Large intestine (tissue), 3 donors: ENCODE measurements at regions not wholly inside any gene's neighbourhood (a gene's known extent, or its start where the extent isn't known, plus 50 kb on each side); places are given as distances from the start of the nearest gene placed in this dataset.
"Not testable (repeated sequence)": the region's sequence is repeated elsewhere in the genome, so short reads cannot be mapped to it uniquely, and the experiment has no call there.

Source experiments
- DNase-seq, 2 donors: peaks; one replicate each; pipeline versions ENCODE4 v3.0.0 to v3.0.0-alpha.2; 2013
- H3K27ac ChIP-seq: one replicate; pipeline ENCODE4 v1.5.1; 2013; ENCODE audit warnings: low read length
- H3K27me3 ChIP-seq: 2 replicates; pipeline ENCODE4 v1.6.1; 2013; ENCODE audit warnings: low read length; ENCODE audit not compliant: control insufficient read depth, insufficient read depth
- H3K36me3 ChIP-seq: 2 replicates; pipeline ENCODE4 v1.6.1; 2013; ENCODE audit warnings: low read length; ENCODE audit not compliant: control insufficient read depth, insufficient read depth
- H3K4me1 ChIP-seq: one replicate; pipeline ENCODE4 v1.6.1; 2013; ENCODE audit warnings: low read length; ENCODE audit not compliant: control insufficient read depth, insufficient read depth
- H3K4me3 ChIP-seq: one replicate; pipeline ENCODE4 v1.5.1; 2013; ENCODE audit warnings: low read length
- H3K9me3 ChIP-seq: one replicate; pipeline ENCODE4 v1.6.1; 2013; ENCODE audit warnings: mild to moderate bottlenecking, low read depth, low read length, moderate library complexity; ENCODE audit not compliant: control insufficient read depth
- WGBS: methylation state at CpG from one replicate; pipeline ENCODE4 v1.1.5; 2013; ENCODE audit warnings: low lambda C conversion rate; ENCODE audit not compliant: insufficient coverage; 5-methylcytosine and 5-hydroxymethylcytosine counted together

DNA sequence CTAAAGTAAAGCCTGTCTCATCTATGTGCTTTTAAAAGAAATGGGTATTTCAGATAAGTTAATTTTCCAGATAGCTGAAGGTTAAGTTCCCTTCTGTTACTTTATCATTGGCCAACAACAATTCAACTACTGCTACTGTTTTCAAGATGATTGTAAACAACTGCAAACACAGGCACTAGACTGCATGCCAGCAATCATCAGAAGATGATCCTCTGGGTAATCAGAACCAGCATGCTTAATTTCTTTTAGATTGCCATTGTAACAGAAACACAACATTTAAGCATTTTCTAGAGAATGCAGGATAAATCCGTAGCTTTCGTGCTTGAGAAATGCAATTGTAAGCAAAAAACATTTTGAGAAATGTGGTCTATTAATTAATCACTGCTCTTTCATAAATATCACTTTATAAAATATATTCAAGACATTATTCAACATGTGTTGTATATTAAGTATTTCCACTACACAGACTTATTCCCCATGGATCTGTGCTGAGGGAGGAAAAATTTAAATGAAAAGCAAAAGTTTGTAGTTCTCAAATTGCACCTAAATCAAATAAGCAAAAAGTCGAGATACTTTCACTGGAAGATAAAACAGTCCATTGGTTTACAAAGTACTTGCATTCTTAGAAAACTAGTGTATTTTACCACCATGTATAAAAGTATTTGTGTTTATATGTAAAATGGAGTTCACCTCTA lies 133.7 kb downstream of the ATL2 start:
- Histone ChIP-seq H3K27ac (no peak overlapping the region), H3K4me1 (no peaks in the 10 kb centered on the region), H3K36me3 (no peaks in the 10 kb centered on the region), H3K27me3 (no peaks in the 10 kb centered on the region), H3K9me3 (no peaks in the 10 kb centered on the region), H3K4me3 (no peak overlapping the region)
- DNase-seq: no peak
- 81% methylated on average over 2 of the region's 3 CpGs for WGBS

DNA sequence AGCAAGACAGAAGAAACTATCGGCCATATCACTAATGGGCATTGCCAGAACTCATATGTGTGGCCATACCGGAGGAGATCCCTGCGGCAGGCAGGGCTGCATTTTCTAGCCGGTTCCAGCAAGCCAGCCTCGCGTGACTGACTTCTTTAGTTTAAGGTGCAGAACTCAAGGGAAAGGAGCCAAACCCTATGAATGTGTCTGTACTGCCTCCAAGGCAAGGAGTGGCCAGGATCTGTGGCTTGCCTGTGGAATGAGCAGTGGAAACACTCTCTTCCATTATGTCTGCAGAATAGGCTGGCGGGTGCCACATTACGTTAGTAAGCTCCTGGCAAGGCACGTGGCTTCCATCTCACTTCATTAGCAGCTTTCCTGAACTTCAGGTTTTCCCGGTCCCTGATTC lies 137.6 kb downstream of the ATL2 start:
- H3K36me3 ChIP-seq: no peaks in the 10 kb centered on the region
- H3K4me1 ChIP-seq: no peaks in the 10 kb centered on the region
- no peak overlapping the region for H3K27ac ChIP-seq
- WGBS: no CpG with 5 or more reads among the region's 10 CpGs
- no peaks in the 10 kb centered on the region for H3K9me3 ChIP-seq
- H3K27me3 ChIP-seq: no peaks in the 10 kb centered on the region
- no peak overlapping the region for H3K4me3 ChIP-seq
- DNase-seq: no peak

DNA sequence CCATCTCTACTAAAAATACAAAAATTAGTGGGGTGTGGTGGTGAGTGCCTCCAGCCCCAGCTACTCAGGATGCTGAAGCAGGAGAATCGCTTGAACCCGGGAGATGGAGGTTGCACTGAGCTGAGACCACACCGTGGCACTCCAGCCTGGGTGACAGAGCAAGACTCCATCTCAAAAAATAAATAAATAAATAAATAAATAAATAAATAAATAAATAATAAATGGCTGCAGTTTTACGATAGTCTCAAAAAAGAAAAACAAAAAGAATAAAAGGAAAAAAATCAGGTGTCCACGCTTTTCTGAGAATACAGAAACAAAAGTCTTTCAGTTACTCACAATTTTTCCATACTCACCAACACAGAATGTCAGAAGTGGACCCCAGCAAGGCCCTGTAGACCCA lies 138.4 kb downstream of the ATL2 start:
- not testable (repeated sequence) for H3K36me3 ChIP-seq, H3K27me3 ChIP-seq, DNase-seq, H3K4me3 ChIP-seq, H3K4me1 ChIP-seq, H3K9me3 ChIP-seq, H3K27ac ChIP-seq
- 100% methylated on average over 1 of the region's 5 CpGs for WGBS

DNA sequence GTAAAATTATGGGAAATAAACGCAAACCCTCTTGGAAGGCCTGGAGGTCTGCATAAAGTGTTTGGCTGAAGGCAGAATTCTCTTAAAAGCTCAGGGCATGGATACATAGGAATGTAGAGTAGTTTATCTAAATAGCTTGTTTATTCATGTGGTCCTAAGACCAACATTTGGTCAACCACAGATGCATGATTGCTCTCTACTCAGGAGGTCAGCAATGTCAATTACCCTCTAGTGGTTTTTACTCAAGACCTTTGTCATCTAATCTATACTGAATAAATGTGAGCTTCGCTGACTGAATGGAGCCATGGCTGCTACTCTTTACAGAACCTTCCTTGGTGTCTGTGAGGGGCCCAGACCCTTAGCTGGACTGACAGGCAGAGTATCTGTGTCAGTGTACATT lies 139.8 kb downstream of the ATL2 start:
- no CpG with 5 or more reads among the region's 2 CpGs for WGBS
- DNase-seq: no peak
- no peaks in the 10 kb centered on the region for H3K4me1 ChIP-seq
- H3K27ac ChIP-seq: no peak overlapping the region
- no peaks in the 10 kb centered on the region for H3K36me3 ChIP-seq
- H3K4me3 ChIP-seq: no peak overlapping the region
- no peaks in the 10 kb centered on the region for H3K9me3 ChIP-seq
- no peaks in the 10 kb centered on the region for H3K27me3 ChIP-seq

DNA sequence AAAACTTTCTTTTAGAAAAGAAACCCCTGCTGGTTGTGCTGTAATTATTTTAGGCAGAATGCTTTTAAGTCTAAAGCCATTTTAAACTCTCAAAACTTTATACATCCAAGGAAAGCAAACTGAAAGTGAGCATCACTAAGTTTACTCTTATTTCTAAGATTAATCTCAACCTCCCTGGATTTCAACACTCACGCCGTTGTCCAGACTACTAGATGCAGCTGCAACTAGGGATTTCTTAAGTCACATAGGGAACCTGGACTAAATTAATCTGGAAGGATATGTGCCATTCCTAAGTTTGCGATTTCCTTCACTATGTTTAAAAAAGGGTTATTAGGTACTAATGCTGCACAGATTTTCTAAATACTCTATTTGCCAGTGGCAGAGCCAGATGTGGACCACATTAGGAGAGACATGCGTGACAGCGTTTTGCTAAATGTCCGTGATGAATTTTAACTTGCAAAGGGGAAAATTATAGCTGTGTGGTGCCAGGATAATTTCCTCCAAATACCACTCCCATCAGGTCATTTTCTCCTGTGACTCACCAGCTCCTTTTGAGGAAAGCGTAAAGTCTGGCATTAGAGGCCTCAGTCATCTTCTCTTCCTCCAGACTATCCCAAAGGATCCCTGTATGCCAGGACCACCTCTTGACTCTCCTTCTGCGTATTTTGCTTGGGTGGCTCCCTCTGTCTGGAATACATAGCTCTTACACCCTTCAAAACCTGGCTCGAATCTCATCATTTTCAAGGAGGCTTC lies 143.7 kb downstream of the ATL2 start:
- Histone ChIP-seq H3K9me3 (no peaks in the 10 kb centered on the region), H3K27ac (no peak overlapping the region), H3K36me3 (no peaks in the 10 kb centered on the region), H3K4me1 (no peaks in the 10 kb centered on the region), H3K27me3 (peaks cover 2% of the 10 kb centered on the region), H3K4me3 (no peak overlapping the region)
- no peak for DNase-seq
- WGBS: 100% methylated on average over 3 of the region's 9 CpGs

DNA sequence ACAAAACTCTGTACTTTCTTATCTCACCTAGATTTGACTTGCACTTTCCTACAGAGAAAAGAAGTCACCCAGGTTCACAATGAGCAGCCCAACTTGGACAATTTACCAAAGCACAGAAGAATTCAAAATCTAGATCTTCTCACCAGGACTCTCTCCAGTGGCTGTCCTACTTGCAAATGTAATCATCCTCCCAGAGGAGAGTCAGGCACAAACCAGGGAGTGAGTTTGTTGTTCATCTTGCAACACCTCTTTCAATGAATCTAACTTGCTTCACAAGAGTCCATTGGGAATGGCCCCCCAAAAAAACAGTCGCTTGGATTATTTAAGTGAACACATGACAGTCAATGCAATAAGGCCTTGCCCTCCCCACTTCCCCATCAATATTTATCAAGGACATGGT lies 144.6 kb downstream of the ATL2 start:
- H3K4me1 ChIP-seq: no peaks in the 10 kb centered on the region
- H3K36me3 ChIP-seq: no peaks in the 10 kb centered on the region
- H3K4me3 ChIP-seq: no peak overlapping the region
- no peak overlapping the region for H3K27ac ChIP-seq
- DNase-seq: no peak
- no CpG with 5 or more reads among the region's 1 CpG for WGBS
- H3K9me3 ChIP-seq: no peaks in the 10 kb centered on the region
- H3K27me3 ChIP-seq: peaks cover 2% of the 10 kb centered on the region

DNA sequence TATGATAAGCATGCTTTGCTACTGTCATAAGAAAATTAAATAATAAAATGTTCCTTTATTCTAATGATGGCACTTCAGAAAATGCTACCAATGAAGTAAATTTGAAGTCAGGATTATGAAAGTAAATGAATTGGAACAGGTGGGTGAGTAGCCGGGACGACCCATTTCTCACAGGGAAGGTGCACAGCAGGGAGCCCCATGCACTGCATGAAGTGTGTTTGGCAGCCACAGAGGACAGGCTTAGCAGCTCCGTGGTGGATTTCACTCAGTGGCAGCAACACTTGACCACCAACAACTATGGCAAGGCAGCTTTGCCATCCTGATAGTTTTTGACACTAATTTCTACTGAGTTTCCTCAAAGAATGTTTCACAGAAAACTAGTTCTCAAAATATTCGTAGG lies 146.3 kb downstream of the ATL2 start:
- Histone ChIP-seq H3K27me3 (peaks cover 2% of the 10 kb centered on the region), H3K9me3 (no peaks in the 10 kb centered on the region), H3K36me3 (no peaks in the 10 kb centered on the region), H3K4me1 (no peaks in the 10 kb centered on the region), H3K4me3 (no peak overlapping the region), H3K27ac (no peak overlapping the region)
- no peak for DNase-seq
- no CpG with 5 or more reads among the region's 4 CpGs for WGBS

DNA sequence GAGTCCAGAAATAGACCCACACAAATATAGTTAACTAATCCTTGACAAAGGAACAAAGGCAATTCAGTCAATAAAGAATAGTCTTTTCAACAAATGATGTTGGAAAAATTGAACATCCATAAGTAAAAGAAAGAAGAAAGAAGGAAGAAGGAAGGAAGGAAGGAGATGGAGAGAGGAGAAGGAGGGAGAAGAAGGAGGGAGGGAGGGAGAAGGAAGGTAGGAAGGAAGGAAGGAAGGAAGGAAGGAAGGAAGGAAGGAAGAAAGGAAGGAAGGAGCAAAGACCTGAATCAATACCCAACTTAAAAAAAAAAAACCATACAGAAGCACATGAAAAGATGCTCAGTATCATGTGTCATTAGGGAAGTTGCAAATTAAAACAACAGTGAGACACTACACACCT lies 148.3 kb downstream of the ATL2 start:
- H3K27ac ChIP-seq: no peak overlapping the region
- no peak for DNase-seq
- no peaks in the 10 kb centered on the region for H3K9me3 ChIP-seq
- H3K4me1 ChIP-seq: no peaks in the 10 kb centered on the region
- no peak overlapping the region for H3K4me3 ChIP-seq
- peaks cover 2% of the 10 kb centered on the region for H3K27me3 ChIP-seq
- H3K36me3 ChIP-seq: no peaks in the 10 kb centered on the region

DNA sequence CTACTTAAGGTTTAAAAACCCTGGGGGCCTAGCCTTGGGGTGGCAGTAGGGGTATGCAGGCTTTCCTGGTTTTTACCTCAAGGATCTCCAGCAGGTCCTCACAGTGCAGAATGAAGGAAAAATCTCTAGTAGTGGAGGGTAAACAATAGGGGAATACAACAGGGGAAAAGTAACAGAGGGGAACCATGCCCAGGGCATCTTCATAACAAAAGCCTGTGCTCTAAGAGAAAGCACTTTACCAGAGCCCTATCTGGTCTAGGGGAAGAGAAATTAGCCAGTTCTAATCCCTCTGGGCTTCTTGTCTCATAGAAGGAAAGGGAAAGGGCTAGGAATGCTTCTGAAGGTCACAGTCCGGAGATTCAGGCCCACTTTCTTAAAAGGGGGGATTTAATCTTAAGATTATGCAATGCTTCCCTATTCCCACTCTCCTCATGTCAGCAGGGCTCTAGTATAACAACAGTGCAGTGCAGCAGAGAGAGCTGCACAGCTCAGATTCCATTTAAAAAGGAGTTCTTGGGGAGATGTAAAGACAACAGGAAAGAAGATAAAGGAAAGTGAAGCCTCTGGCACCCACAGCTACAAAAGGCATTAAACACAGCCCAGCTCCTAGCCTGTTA lies 149.0 kb upstream of the CYP1B1 start:
- Histone ChIP-seq H3K27me3 (no peaks in the 10 kb centered on the region), H3K36me3 (no peaks in the 10 kb centered on the region), H3K27ac (no peak overlapping the region), H3K9me3 (no peaks in the 10 kb centered on the region), H3K4me1 (no peaks in the 10 kb centered on the region), H3K4me3 (no peak overlapping the region)
- no peak for DNase-seq
- WGBS: no CpG with 5 or more reads among the region's 1 CpG

DNA sequence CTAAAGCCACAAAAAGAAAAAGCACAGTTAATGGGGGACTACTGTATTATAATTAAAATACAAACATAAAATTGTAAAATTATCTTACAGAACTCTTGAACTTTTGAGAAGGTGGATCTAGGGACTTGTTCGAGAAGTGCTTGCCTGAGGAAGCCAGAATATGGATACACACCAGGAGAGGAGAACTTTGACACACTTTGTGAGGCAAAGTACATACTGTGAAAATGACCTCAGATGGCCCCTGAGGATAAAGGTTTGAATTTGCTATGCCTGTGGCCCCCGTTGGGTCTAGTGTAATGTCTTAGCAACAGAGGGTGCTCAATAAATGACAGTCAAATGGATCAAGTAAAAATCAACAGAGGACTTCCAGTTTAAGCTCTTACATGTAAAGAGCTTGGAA lies 148.2 kb upstream of the CYP1B1 start:
- no peak for DNase-seq
- Histone ChIP-seq H3K4me1 (no peaks in the 10 kb centered on the region), H3K27ac (no peak overlapping the region), H3K9me3 (no peaks in the 10 kb centered on the region), H3K27me3 (no peaks in the 10 kb centered on the region), H3K4me3 (no peak overlapping the region), H3K36me3 (no peaks in the 10 kb centered on the region)
- WGBS: 71% methylated on average over 1 of the region's 2 CpGs
